ENCODE measurements at regions not wholly inside any gene's neighbourhood (a gene's known extent, or its start where the extent isn't known, plus 50 kb on each side); places are given as distances from the start of the nearest gene placed in this dataset.

- no peaks in the 10 kb centered on the region for H3K4me1 ChIP-seq (ENCODE audit: insufficient read depth, low read length)
- H3K79me2 ChIP-seq (ENCODE audit: insufficient read depth, low read length), result no peaks in the 10 kb centered on the region
- no peaks in the 10 kb centered on the region for H3K9me3 ChIP-seq (ENCODE audit: low read depth, low read length)
- H3K27ac ChIP-seq (ENCODE audit: low read depth, low read length), result no peak overlapping the region
- H3K4me3 ChIP-seq (ENCODE audit: insufficient read depth, low read length), result no peak overlapping the region
- H4K20me1 ChIP-seq (ENCODE audit: insufficient read depth, low read length), result no peaks in the 10 kb centered on the region
- no peak overlapping the region for H3K4me2 ChIP-seq (ENCODE audit: insufficient read depth, low read length)
- no peak overlapping the region for H2AFZ ChIP-seq (ENCODE audit: low read length)
- TF ChIP-seq CTCF (IDR thresholded peaks at IDR 0.05; ENCODE audit: extremely low read depth, low read depth, low read length), result no peak
- no peaks in the 10 kb centered on the region for H3K36me3 ChIP-seq (ENCODE audit: insufficient read depth, low read length)
- no peak for DNase-seq (ENCODE audit: insufficient read length, low spot score, missing footprints)
- H3K27me3 ChIP-seq (ENCODE audit: insufficient read depth, low read length), result no peaks in the 10 kb centered on the region
Observed at GRCh38 chr16:16817196-16817595, 438.3 kb downstream of the NPIPA7 start.

- H3K27me3 ChIP-seq (ENCODE audit: insufficient read depth, low read length), result no peaks in the 10 kb centered on the region
- H3K36me3 ChIP-seq (ENCODE audit: insufficient read depth, low read length), result no peaks in the 10 kb centered on the region
- no peak overlapping the region for H3K27ac ChIP-seq (ENCODE audit: low read depth, low read length)
- DNase-seq (ENCODE audit: insufficient read length, low spot score, missing footprints), result no peak
- TF ChIP-seq CTCF (IDR thresholded peaks at IDR 0.05; ENCODE audit: extremely low read depth, low read depth, low read length), result no peak
- no peak overlapping the region for H3K4me2 ChIP-seq (ENCODE audit: insufficient read depth, low read length)
- H3K4me1 ChIP-seq (ENCODE audit: insufficient read depth, low read length), result no peaks in the 10 kb centered on the region
- H3K9me3 ChIP-seq (ENCODE audit: low read depth, low read length), result no peaks in the 10 kb centered on the region
- H4K20me1 ChIP-seq (ENCODE audit: insufficient read depth, low read length), result no peaks in the 10 kb centered on the region
- H3K79me2 ChIP-seq (ENCODE audit: insufficient read depth, low read length), result no peaks in the 10 kb centered on the region
- no peak overlapping the region for H2AFZ ChIP-seq (ENCODE audit: low read length)
- no peak overlapping the region for H3K4me3 ChIP-seq (ENCODE audit: insufficient read depth, low read length)
Observed at GRCh38 chr16:16821261-16821660, 442.3 kb downstream of the NPIPA7 start.

GRCh38 chr16:16828913-16829398 is 450.0 kb downstream of the NPIPA7 start:
- no peak for TF ChIP-seq CTCF (IDR thresholded peaks at IDR 0.05; ENCODE audit: extremely low read depth, low read depth, low read length)
- no peak overlapping the region for H3K27ac ChIP-seq (ENCODE audit: low read depth, low read length)
- H3K79me2 ChIP-seq (ENCODE audit: insufficient read depth, low read length), result no peaks in the 10 kb centered on the region
- H3K36me3 ChIP-seq (ENCODE audit: insufficient read depth, low read length), result no peaks in the 10 kb centered on the region
- H3K9me3 ChIP-seq (ENCODE audit: low read depth, low read length), result no peaks in the 10 kb centered on the region
- H4K20me1 ChIP-seq (ENCODE audit: insufficient read depth, low read length), result no peaks in the 10 kb centered on the region
- H3K4me3 ChIP-seq (ENCODE audit: insufficient read depth, low read length), result no peak overlapping the region
- no peaks in the 10 kb centered on the region for H3K4me1 ChIP-seq (ENCODE audit: insufficient read depth, low read length)
- DNase-seq (ENCODE audit: insufficient read length, low spot score, missing footprints), result no peak
- no peaks in the 10 kb centered on the region for H3K27me3 ChIP-seq (ENCODE audit: insufficient read depth, low read length)
- no peak overlapping the region for H3K4me2 ChIP-seq (ENCODE audit: insufficient read depth, low read length)
- no peak overlapping the region for H2AFZ ChIP-seq (ENCODE audit: low read length)

GRCh38 chr16:16830401-16830800 is 451.5 kb downstream of the NPIPA7 start:
- Histone ChIP-seq H2AFZ (ENCODE audit: low read length) (no peak overlapping the region), H3K4me3 (ENCODE audit: insufficient read depth, low read length) (no peak overlapping the region), H3K4me2 (ENCODE audit: insufficient read depth, low read length) (no peak overlapping the region), H4K20me1 (ENCODE audit: insufficient read depth, low read length) (no peaks in the 10 kb centered on the region), H3K27ac (ENCODE audit: low read depth, low read length) (no peak overlapping the region), H3K79me2 (ENCODE audit: insufficient read depth, low read length) (no peaks in the 10 kb centered on the region), H3K4me1 (ENCODE audit: insufficient read depth, low read length) (no peaks in the 10 kb centered on the region), H3K27me3 (ENCODE audit: insufficient read depth, low read length) (no peaks in the 10 kb centered on the region), H3K9me3 (ENCODE audit: low read depth, low read length) (no peaks in the 10 kb centered on the region), H3K36me3 (ENCODE audit: insufficient read depth, low read length) (no peaks in the 10 kb centered on the region)
- no peak for TF ChIP-seq CTCF (IDR thresholded peaks at IDR 0.05; ENCODE audit: extremely low read depth, low read depth, low read length)
- DNase-seq (ENCODE audit: insufficient read length, low spot score, missing footprints), result no peak

All from osteoblast (primary cell).